ENCODE measurements at regions not wholly inside any gene's neighbourhood (a gene's known extent, or its start where the extent isn't known, plus 50 kb on each side); places are given as distances from the start of the nearest gene placed in this dataset.

DNA sequence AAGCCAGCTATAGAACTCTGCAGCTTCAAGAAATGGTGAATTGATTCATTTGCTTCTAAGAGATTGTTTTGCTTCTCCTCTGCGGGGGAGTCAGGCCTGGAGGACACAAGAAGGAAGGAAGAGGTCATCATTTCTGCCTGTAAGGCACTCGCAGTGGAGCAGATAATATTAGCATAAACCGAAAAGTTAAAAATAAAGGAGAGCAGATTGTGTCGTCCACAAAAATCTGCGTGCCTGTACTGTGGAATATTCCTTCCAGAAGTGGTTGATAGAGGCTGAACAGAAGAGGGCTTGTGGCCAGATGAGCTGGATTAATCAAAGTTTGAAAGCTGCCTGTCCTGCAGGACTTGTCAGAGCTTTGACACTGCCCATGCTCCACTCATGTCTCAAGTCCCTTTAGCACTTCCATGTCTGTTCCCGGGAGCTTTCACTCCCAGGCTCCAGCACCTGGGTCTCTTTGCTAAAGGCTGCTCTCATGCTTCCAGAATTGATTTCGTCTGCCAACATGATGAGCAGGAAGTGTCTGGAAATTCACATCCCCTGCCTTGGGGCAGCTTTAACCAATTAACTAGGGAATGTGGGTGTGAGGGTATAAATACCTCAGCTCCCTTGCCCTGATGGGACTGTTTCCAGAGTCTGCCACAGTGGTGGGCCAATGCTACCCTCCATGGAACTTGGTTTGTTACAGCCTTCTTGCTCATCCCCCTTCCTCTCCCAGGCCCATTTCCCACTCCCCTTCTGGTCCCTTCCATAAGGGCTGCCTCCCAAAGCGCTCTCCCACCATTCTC is 65.1 kb upstream of the STX16 start:
- Histone ChIP-seq H3K4me3 (no peak overlapping the region), H3K9me3 (peaks cover 0 to 11% (median 0%) of the 10 kb centered on the region in 8 donors), H3K36me3 (no peaks in the 10 kb centered on the region), H3K27me3 (replicated peaks in 1 of 7) (peaks cover 0 to 35% (median 0%) of the 10 kb centered on the region in 7 donors), H3K4me1 (no peaks in the 10 kb centered on the region), H3K27ac (no peak overlapping the region)
- intact Hi-C loops (cut with DNase I; ENCODE audit: low total_unique reads), result no loop called here
- DNase-seq, result no peak
- WGBS, 5 donors, result 47 to 57% (median 56%) methylated on average over 6 to 8 of the region's 8 CpGs
- TF ChIP-seq, protein P1, sequence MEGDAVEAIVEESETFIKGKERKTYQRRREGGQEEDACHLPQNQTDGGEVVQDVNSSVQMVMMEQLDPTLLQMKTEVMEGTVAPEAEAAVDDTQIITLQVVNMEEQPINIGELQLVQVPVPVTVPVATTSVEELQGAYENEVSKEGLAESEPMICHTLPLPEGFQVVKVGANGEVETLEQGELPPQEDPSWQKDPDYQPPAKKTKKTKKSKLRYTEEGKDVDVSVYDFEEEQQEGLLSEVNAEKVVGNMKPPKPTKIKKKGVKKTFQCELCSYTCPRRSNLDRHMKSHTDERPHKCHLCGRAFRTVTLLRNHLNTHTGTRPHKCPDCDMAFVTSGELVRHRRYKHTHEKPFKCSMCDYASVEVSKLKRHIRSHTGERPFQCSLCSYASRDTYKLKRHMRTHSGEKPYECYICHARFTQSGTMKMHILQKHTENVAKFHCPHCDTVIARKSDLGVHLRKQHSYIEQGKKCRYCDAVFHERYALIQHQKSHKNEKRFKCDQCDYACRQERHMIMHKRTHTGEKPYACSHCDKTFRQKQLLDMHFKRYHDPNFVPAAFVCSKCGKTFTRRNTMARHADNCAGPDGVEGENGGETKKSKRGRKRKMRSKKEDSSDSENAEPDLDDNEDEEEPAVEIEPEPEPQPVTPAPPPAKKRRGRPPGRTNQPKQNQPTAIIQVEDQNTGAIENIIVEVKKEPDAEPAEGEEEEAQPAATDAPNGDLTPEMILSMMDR (IDR thresholded peaks at IDR 0.05 in 8 of 11, conservative IDR thresholded peaks at IDR 0.05 in 3 of 11), result no peak
- TF ChIP-seq POLR2AphosphoS5 (IDR thresholded peaks at IDR 0.05) (no peak), POLR2A (IDR thresholded peaks at IDR 0.05) (no peak)

DNA sequence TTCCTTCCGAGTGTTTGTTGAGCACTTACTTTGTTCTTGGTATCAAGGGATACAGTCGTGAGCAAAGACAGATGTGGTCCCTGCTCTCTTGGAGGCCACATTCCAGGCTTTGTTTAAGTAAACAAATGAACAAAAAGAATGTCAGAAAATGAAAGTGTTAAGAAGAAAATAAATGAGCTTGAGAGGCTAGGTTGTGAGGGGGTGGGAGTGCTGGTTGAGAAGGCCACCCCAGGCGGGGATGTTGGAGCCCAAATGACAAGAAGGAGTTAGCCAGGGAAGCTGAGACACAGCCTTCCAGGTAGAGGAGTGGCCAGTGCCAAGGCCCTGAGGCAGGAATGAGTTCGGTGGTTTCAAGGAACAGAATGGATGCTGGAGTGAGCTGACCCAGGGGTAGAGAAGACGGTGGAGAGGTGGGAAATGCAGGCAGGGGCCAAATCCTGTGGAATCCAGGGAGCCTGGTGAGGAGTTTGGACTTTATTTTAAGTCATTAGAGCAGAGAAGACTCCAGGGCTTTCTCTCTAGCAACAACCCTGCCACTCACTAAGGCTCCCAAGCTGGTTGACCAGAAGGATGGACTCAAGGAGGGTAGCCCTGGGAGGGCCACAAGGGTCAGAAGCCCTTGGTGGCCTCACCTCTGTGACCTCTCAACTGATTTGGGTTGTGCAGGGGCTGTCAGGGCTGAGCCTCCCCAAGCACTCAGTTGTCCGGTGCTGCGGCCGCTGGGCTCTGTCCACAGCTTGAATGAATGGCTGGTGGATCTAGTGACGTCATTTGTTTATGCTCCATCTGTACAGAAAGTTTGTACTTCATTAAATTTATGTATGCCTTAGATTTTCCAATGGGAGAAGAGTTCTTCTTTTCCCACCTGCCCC is 66.0 kb upstream of the STX16 start:
- TF ChIP-seq, protein P1 (IDR thresholded peaks at IDR 0.05 in 8 of 11, conservative IDR thresholded peaks at IDR 0.05 in 3 of 11), result no peak
- TF ChIP-seq POLR2A (IDR thresholded peaks at IDR 0.05), result no peak
- no peak for TF ChIP-seq POLR2AphosphoS5 (IDR thresholded peaks at IDR 0.05)
- WGBS, 5 donors, result 56 to 67% (median 65%) methylated on average over 9 of the region's 9 CpGs
- no peak for DNase-seq
- Histone ChIP-seq H3K27me3 (replicated peaks in 1 of 7) (peaks cover 0 to 28% (median 0%) of the 10 kb centered on the region in 7 donors), H3K9me3 (peaks cover 0 to 11% (median 0%) of the 10 kb centered on the region in 8 donors), H3K27ac (no peak overlapping the region), H3K4me1 (no peaks in the 10 kb centered on the region), H3K36me3 (no peaks in the 10 kb centered on the region), H3K4me3 (no peak overlapping the region)
- intact Hi-C loops (cut with DNase I; ENCODE audit: low total_unique reads), result no loop called here

DNA sequence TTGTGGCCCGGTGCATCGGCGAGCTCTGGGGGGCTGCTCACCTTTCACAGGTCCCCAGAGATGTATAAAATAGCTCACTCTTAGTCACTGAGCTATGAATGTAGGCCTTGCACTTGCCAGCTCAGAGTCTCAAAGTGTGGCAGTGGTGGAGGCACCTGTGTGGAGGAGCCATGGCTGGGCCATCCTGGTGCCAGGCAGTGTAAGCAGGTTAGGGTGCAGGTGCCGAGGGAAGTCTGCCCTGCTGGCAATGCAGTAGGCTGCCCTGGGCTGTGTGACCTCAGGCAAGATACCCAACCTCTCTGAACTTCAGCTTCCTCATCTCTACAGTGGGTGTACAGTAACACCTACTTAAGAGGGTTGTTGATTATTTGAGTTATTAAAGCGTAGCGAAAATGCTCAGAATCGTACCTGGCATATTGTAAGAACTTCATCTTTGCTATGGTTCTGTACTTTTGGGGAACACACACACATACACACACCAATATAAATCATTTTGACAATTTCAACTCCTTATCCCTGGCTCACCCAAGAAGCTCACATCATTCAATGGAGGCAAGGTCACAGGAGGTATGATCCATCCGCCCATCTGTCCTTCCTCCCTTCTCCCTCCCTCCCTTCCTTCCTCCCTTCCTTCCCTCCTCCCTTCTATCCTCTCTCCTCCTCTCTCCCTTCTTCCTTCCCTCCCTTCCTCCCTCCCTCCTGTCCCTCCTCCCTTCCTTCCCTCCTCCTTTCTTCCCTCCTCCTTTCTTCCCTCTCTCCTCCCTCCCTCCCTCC is 66.8 kb upstream of the STX16 start:
- Histone ChIP-seq H3K4me3 (no peak overlapping the region), H3K9me3 (peaks cover 0 to 11% (median 0%) of the 10 kb centered on the region in 8 donors), H3K27ac (no peak overlapping the region), H3K36me3 (no peaks in the 10 kb centered on the region), H3K4me1 (no peaks in the 10 kb centered on the region), H3K27me3 (replicated peaks in 1 of 7) (peaks cover 0 to 31% (median 0%) of the 10 kb centered on the region in 7 donors)
- intact Hi-C loops (cut with DNase I; ENCODE audit: low total_unique reads), result no loop called here
- DNase-seq, result no peak
- TF ChIP-seq POLR2AphosphoS5 (IDR thresholded peaks at IDR 0.05) (no peak), POLR2A (IDR thresholded peaks at IDR 0.05) (no peak)
- TF ChIP-seq, protein P1 (IDR thresholded peaks at IDR 0.05 in 8 of 11, conservative IDR thresholded peaks at IDR 0.05 in 3 of 11), result no peak
- WGBS, 5 donors, result 84 to 88% (median 86%) methylated on average over 8 of the region's 8 CpGs

Measured in spleen (tissue), 11 donors.